SK-N-SH treated with all-trans-retinoic acid at 6 μM for 48 hours (cell line): ENCODE measurements at regions not wholly inside any gene's neighbourhood (a gene's known extent, or its start where the extent isn't known, plus 50 kb on each side); places are given as distances from the start of the nearest gene placed in this dataset.

Experiments used
- ATAC-seq: fragments of 200-7000 bp; cut with Tn5 transposase; 3 replicates; pipeline ENCODE4 v1.9.1; 2020; ENCODE audit warnings: mild to moderate bottlenecking, moderate library complexity
- ARNTL ChIP-seq: fragments of 450-650 bp; formaldehyde crosslinking; IDR thresholded peaks from 2 replicates; pipeline ENCODE4 v1.5.0; 2020; ENCODE audit warnings: low read depth, mild to moderate bottlenecking, moderate library complexity, borderline replicate concordance
- BACH2 ChIP-seq: fragments of 250-450 bp; sonication (Bioruptor Pico); IDR thresholded peaks from 2 replicates; pipeline ENCODE4 v1.9.0; 2021; ENCODE audit warnings: mild to moderate bottlenecking, borderline replicate concordance
- CREB5 ChIP-seq: fragments of 250-450 bp; sonication (Bioruptor Pico); IDR thresholded peaks from 2 replicates; pipeline ENCODE4 v1.5.1; 2020; ENCODE audit warnings: low read depth, mild to moderate bottlenecking, moderate library complexity
- CSDC2 ChIP-seq: fragments of 250-450 bp; sonication (Bioruptor Pico); IDR thresholded peaks from 2 replicates; pipeline ENCODE4 v1.5.0; 2020; ENCODE audit warnings: mild to moderate bottlenecking, moderate library complexity
- CSRNP3 ChIP-seq: fragments of 250-450 bp; sonication (Bioruptor Pico); IDR thresholded peaks from 2 replicates; pipeline ENCODE4 v1.5.1; 2021; ENCODE audit warnings: mild to moderate bottlenecking, moderate library complexity
- ESRRG ChIP-seq: fragments of 250-450 bp; sonication (Bioruptor Pico); IDR thresholded peaks from 2 replicates; pipeline ENCODE4 v1.6.1; 2021; ENCODE audit warnings: mild to moderate bottlenecking
- GLIS3 ChIP-seq: fragments of 250-450 bp; sonication (Bioruptor Pico); IDR thresholded peaks from 2 replicates; pipeline ENCODE4 v1.5.0; 2020; ENCODE audit warnings: mild to moderate bottlenecking, moderate library complexity
- ISL1 ChIP-seq: fragments of 250-450 bp; sonication (Bioruptor Pico); IDR thresholded peaks from 2 replicates; pipeline ENCODE4 v2.1.2; 2022; ENCODE audit warnings: mild to moderate bottlenecking, moderate library complexity
- OSR1 ChIP-seq: fragments of 250-450 bp; sonication (Bioruptor Pico); IDR thresholded peaks from 2 replicates; pipeline ENCODE4 v1.8.0; 2022; ENCODE audit warnings: moderate library complexity, mild to moderate bottlenecking, inconsistent platforms
- PATZ1 ChIP-seq: fragments of 250-450 bp; sonication (Bioruptor Pico); IDR thresholded peaks from 2 replicates; pipeline ENCODE4 v1.8.0; 2020; ENCODE audit warnings: mild to moderate bottlenecking, moderate library complexity, borderline replicate concordance
- POU6F1 ChIP-seq: fragments of 250-450 bp; sonication (Bioruptor Pico); IDR thresholded peaks from 2 replicates; pipeline ENCODE4 v1.8.0; 2021; ENCODE audit warnings: low read depth, mild to moderate bottlenecking, moderate library complexity, borderline replicate concordance
- PPARA ChIP-seq: fragments of 250-450 bp; sonication (Bioruptor Pico); IDR thresholded peaks from 2 replicates; pipeline ENCODE4 v1.5.0; 2020; ENCODE audit warnings: mild to moderate bottlenecking, borderline replicate concordance
- RARB ChIP-seq: fragments of 250-450 bp; sonication (Bioruptor Pico); IDR thresholded peaks from 2 replicates; pipeline ENCODE4 v1.8.0; 2021; ENCODE audit warnings: mild to moderate bottlenecking, moderate library complexity
- SNAI2 ChIP-seq: fragments of 250-450 bp; sonication (Bioruptor Pico); IDR thresholded peaks from 2 replicates; pipeline ENCODE4 v1.5.0; 2020; ENCODE audit warnings: mild to moderate bottlenecking, moderate library complexity
- TOX ChIP-seq: fragments of 250-450 bp; sonication (Bioruptor Pico); IDR thresholded peaks from 2 replicates; pipeline ENCODE4 v1.8.0; 2021; ENCODE audit warnings: mild to moderate bottlenecking, moderate library complexity, borderline replicate concordance
- TSHZ2 ChIP-seq: fragments of 250-450 bp; sonication (Bioruptor Pico); IDR thresholded peaks from 2 replicates; pipeline ENCODE4 v1.5.0; 2020; ENCODE audit warnings: mild to moderate bottlenecking, moderate library complexity
- ZC3H10 ChIP-seq: fragments of 250-450 bp; sonication (Bioruptor Pico); IDR thresholded peaks from 2 replicates; pipeline ENCODE4 v1.5.1; 2021; ENCODE audit warnings: mild to moderate bottlenecking, moderate library complexity
- ZFP3 ChIP-seq: fragments of 250-450 bp; sonication (Bioruptor Pico); IDR thresholded peaks from 2 replicates; pipeline ENCODE4 v1.5.0; 2020; ENCODE audit warnings: mild to moderate bottlenecking, moderate library complexity
- ZFP30 ChIP-seq: fragments of 450-650 bp; formaldehyde crosslinking; IDR thresholded peaks from 2 replicates; pipeline ENCODE4 v1.5.0; 2022; ENCODE audit warnings: mild to moderate bottlenecking, moderate library complexity
- ZNF565 ChIP-seq: fragments of 450-650 bp; formaldehyde crosslinking; conservative IDR thresholded peaks from 2 replicates; pipeline ENCODE4 v1.5.0; 2020; ENCODE audit warnings: low read depth, mild to moderate bottlenecking, moderate library complexity
- ZNF70 ChIP-seq: fragments of 450-650 bp; formaldehyde crosslinking; IDR thresholded peaks from 2 replicates; pipeline ENCODE4 v1.5.0; 2020; ENCODE audit warnings: mild to moderate bottlenecking, moderate library complexity
- ZNF8 ChIP-seq: fragments of 450-650 bp; formaldehyde crosslinking; IDR thresholded peaks from 2 replicates; pipeline ENCODE4 v1.5.0; 2020; ENCODE audit warnings: mild to moderate bottlenecking, moderate library complexity

- ATAC-seq = no peak
- TF ChIP-seq CSDC2 (CRISPR knock-in tag) (no peak), SNAI2 (CRISPR knock-in tag) (no peak), ZFP3 (CRISPR knock-in tag) (no peak), GLIS3 (CRISPR knock-in tag) (no peak), ISL1 (CRISPR knock-in tag) (no peak), ZNF8 (no peak), ZC3H10 (CRISPR knock-in tag) (no peak), TSHZ2 (CRISPR knock-in tag) (no peak), PATZ1 (CRISPR knock-in tag) (no peak), CREB5 (CRISPR knock-in tag) (no peak), OSR1 (CRISPR knock-in tag) (no peak), ESRRG (CRISPR knock-in tag) (no peak)
Observed at GRCh38 chr11:70689764-70690163, 291.4 kb downstream of the CTTN start.

GRCh38 chr11:70692131-70692530, 293.8 kb downstream of the CTTN start:
- ATAC-seq = no peak
- no peak for TF ChIP-seq ISL1 (CRISPR knock-in tag)
- TF ChIP-seq ZNF565 (CRISPR knock-in tag) = no peak
- no peak for TF ChIP-seq PPARA (CRISPR knock-in tag)
- no peak for TF ChIP-seq ZFP30
- TF ChIP-seq POU6F1 (CRISPR knock-in tag) = no peak
- no peak for TF ChIP-seq CSRNP3 (CRISPR knock-in tag)
- no peak for TF ChIP-seq TSHZ2 (CRISPR knock-in tag)
- no peak for TF ChIP-seq TOX (CRISPR knock-in tag)
- TF ChIP-seq SNAI2 (CRISPR knock-in tag) = no peak
- TF ChIP-seq ESRRG (CRISPR knock-in tag) = no peak
- TF ChIP-seq CREB5 (CRISPR knock-in tag) = no peak
- TF ChIP-seq ZFP3 (CRISPR knock-in tag) = no peak
- TF ChIP-seq ARNTL (CRISPR knock-in tag) = no peak
- no peak for TF ChIP-seq ZNF8
- no peak for TF ChIP-seq ZNF70 (CRISPR knock-in tag)
- TF ChIP-seq BACH2 = no peak
- no peak for TF ChIP-seq ZC3H10 (CRISPR knock-in tag)
- TF ChIP-seq RARB (CRISPR knock-in tag) = no peak
- TF ChIP-seq OSR1 (CRISPR knock-in tag) = no peak
- no peak for TF ChIP-seq PATZ1 (CRISPR knock-in tag)
